GM12865 (cell line): ENCODE measurements at regions not wholly inside any gene's neighbourhood (a gene's known extent, or its start where the extent isn't known, plus 50 kb on each side); places are given as distances from the start of the nearest gene placed in this dataset.

Experiments
- DNase-seq: peaks from one replicate; pipeline ENCODE4 v3.0.0; 2010; ENCODE audit warnings: low read depth
- H3K4me3 ChIP-seq: 2 replicates; pipeline ENCODE4 v1.5.1; 2011; ENCODE audit warnings: mild to moderate bottlenecking, low read depth, low read length, control low read depth
- TF ChIP-seq, protein P1 (sequence below): IDR thresholded peaks from 2 replicates; pipeline ENCODE4 v1.5.1; 2011; ENCODE audit warnings: low read length, control low read depth, low read depth, inconsistent platforms; ENCODE audit not compliant: insufficient read depth; ENCODE audit errors: missing control alignments

GRCh38 chr16:72415379-72415778 is 243.4 kb upstream of the PMFBP1 start:
- DNase-seq = no peak
- H3K4me3 ChIP-seq = no peak overlapping the region
- TF ChIP-seq, protein P1, sequence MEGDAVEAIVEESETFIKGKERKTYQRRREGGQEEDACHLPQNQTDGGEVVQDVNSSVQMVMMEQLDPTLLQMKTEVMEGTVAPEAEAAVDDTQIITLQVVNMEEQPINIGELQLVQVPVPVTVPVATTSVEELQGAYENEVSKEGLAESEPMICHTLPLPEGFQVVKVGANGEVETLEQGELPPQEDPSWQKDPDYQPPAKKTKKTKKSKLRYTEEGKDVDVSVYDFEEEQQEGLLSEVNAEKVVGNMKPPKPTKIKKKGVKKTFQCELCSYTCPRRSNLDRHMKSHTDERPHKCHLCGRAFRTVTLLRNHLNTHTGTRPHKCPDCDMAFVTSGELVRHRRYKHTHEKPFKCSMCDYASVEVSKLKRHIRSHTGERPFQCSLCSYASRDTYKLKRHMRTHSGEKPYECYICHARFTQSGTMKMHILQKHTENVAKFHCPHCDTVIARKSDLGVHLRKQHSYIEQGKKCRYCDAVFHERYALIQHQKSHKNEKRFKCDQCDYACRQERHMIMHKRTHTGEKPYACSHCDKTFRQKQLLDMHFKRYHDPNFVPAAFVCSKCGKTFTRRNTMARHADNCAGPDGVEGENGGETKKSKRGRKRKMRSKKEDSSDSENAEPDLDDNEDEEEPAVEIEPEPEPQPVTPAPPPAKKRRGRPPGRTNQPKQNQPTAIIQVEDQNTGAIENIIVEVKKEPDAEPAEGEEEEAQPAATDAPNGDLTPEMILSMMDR = no peak

DNA sequence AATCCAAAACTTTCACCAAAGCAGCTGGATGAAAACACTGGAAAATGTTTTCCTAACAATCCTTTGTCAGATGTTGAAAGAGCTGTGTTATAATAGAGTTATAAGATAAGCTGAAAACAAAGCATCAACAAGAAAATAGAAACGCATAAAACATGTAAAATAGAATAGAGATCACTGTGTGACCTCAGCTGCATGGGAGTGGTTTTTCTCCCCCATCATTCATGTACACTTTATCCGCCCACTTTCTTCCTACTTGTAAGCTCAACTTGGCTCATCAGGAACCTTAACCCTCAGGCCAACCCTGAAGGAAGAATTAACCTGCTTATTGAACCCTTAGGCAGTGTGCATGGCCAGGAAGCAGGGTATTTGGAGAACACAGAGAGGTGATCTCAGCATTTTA is 238.5 kb upstream of the PMFBP1 start:
- TF ChIP-seq, protein P1 = no peak

GRCh38 chr16:72409423-72409822 is 237.5 kb upstream of the PMFBP1 start:
- no peak for DNase-seq
- H3K4me3 ChIP-seq = no peak overlapping the region
- TF ChIP-seq, protein P1 = no peak

More for the DNA sequence above, 238.5 kb upstream of the PMFBP1 start:
- DNase-seq = no peak
- no peak overlapping the region for H3K4me3 ChIP-seq

GRCh38 chr16:72406390-72406789 is 234.4 kb upstream of the PMFBP1 start:
- TF ChIP-seq, protein P1 = no peak
- DNase-seq = no peak
- no peak overlapping the region for H3K4me3 ChIP-seq

GRCh38 chr16:72404299-72404698 is 232.3 kb upstream of the PMFBP1 start:
- no peak for DNase-seq
- TF ChIP-seq, protein P1 = no peak
- no peak overlapping the region for H3K4me3 ChIP-seq

DNA sequence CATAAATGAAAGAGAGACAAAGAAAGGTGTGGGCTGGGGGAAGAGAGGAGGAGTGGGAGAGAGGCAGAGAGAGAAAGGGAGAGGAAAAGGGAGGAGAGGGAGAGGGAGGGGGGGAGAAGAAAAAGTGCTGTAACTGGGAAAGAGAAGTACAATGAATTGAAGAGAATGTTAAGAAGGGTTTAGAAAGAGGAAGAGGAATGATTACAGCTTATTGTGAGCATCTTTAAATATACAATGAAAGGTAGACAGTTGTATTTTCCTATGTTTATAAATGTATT is 229.1 kb upstream of the PMFBP1 start:
- TF ChIP-seq, protein P1 = no peak
- DNase-seq = no peak
- H3K4me3 ChIP-seq = no peak overlapping the region

- no peak overlapping the region for H3K4me3 ChIP-seq
- DNase-seq = peak; percentile 73
- TF ChIP-seq, protein P1 = peak; percentile 77
Observed at GRCh38 chr16:72400257-72401083, 228.5 kb upstream of the PMFBP1 start.
